ENCODE measurements at regions not wholly inside any gene's neighbourhood (a gene's known extent, or its start where the extent isn't known, plus 50 kb on each side); places are given as distances from the start of the nearest gene placed in this dataset.

GRCh38 chr18:79626905-79627749, 52.5 kb upstream of the CTDP1 start:
- DNase-seq (ENCODE audit: low spot score): no peak

DNA sequence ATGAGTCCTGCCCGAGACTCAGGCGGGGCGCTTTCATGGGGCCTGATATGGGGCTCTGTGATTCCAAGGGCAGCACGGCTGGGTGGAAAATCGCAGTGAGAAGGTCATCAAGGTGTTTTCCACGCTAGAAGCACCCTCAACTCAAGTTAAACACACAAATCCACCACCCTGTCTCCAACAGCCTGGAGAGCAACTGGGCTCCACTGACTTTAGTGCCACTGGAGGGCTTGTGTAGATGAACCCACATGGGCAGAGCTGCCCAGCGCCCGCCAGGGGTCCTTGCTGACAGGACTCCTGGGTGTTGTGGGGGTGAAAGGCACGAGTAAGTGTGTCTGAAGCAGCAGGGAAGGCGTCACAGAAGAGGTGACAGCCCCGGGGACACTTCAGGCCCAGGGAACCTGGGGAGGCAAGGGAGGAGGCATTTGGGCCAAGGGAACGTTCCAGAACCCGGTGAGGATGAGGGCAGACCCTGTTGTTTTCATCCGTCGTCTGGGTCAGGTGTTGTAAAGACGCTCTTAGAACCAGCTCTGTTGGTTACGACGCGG, 51.8 kb upstream of the CTDP1 start:
- DNase-seq (ENCODE audit: low spot score): no peak

DNA sequence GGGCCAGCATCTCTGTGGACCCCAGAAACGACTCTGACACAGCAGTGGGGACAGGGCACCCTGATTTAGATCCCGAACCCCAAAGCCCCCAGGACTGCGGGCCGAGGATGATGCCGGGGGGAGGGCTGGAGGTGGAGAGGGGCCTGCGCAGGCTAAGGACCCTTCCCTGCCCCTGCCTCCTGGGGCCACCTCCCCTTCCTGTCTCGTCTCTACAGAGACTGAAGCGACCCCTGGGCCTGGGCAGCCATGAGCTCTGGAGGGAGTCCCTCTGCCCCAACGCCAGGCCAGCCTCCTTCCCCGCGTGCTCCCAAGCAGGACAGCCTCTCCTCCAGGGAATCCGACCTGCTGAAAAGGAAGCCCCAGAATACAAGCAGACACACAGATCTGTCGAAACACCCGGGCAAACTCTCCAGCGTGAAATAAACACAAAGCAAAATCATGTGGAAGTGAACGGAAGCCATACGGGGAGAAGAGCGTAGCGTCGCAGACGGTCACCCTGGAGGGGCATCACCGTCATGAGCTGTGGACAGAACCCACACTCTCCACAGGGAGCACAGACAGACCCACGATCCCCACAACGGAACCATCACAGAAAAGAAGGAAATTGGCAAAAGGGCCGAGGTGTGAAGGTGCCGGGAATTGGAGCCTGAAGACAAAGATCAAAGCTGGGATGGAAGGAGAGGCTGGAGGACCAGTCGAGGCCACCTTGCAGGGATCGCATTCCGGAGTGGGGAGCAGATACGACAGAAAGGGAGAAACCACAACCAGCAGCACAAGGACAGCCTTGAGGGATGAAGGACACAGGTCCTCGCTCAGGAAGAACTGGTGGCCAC, 51.0 kb upstream of the CTDP1 start:
- DNase-seq (ENCODE audit: low spot score): no peak

- DNase-seq (ENCODE audit: low spot score): no peak
Observed at GRCh38 chr18:79629249-79629558, 50.4 kb upstream of the CTDP1 start.

DNA sequence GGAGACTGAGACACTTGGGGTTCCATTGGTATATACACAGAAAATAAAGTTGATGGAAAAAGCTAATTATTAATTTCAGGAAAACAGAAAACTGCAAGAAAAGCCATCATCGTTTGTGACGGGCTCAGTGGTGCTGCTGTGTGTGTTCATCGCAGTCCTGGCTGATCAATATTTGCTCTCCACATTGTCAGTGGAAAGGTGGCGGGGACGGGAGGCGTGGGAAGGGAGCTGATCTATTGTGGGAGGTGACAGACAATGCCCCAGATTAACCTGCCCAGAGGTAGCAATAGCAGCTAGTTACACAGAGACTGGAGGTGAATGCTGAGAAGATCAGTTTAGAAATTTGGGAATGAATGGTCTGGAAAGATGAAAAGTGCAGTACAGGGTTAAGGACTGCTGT, 50.0 kb upstream of the CTDP1 start:
- no peak for DNase-seq (ENCODE audit: low spot score)

Measured in hematopoietic multipotent progenitor cell treated with erythropoietin and hydrocortisone succinate and interleukin-3 and kit ligand, for 15 days (in vitro differentiated cells).